MCF 10A (cell line): ENCODE measurements at regions not wholly inside any gene's neighbourhood (a gene's known extent, or its start where the extent isn't known, plus 50 kb on each side); places are given as distances from the start of the nearest gene placed in this dataset.

Source experiments
- BruUV-seq: library from RNA; stranded (reverse); fragments of 400-500 nt; replicated peaks from 2 replicates; lab custom pipeline; 2021; lab: Mats Ljungman, UMichigan
- CTCF ChIA-PET: fragments of 300-600 bp; sonication (Branson Sonifier 250); formaldehyde crosslinking; extraction: SDS; loops from one replicate; lab custom pipeline; 2021; ENCODE audit warnings: antibody characterized with exemption, inconsistent platforms; lab: Yijun Ruan, JAX
- POLR2A ChIA-PET: fragments of 300-600, 350-650 bp; sonication (Branson Sonifier 250); formaldehyde crosslinking; extraction: SDS; loops from one replicate; lab custom pipeline; 2020; ENCODE audit warnings: antibody characterized with exemption, inconsistent platforms; lab: Yijun Ruan, JAX
- DNase-seq: peaks from one replicate; pipeline ENCODE4 v3.0.0-alpha.2; 2018; ENCODE audit not compliant: unreplicated experiment
- H3K27ac Mint-ChIP-seq: one replicate; pipeline ENCODE4 v1.8.0; 2022; ENCODE audit warnings: mild to moderate bottlenecking, low read depth, mixed read lengths; ENCODE audit not compliant: unreplicated experiment
- H3K27me3 Mint-ChIP-seq: one replicate; pipeline ENCODE4 v1.8.0; 2022; ENCODE audit warnings: mixed read lengths; ENCODE audit not compliant: insufficient read depth, unreplicated experiment
- H3K36me3 Mint-ChIP-seq: one replicate; pipeline ENCODE4 v1.8.0; 2022; ENCODE audit warnings: mild to moderate bottlenecking, moderate library complexity, mixed read lengths; ENCODE audit not compliant: insufficient read depth, unreplicated experiment
- H3K4me1 Mint-ChIP-seq: one replicate; pipeline ENCODE4 v1.8.0; 2022; ENCODE audit warnings: mixed read lengths; ENCODE audit not compliant: insufficient read depth, unreplicated experiment
- H3K4me3 Mint-ChIP-seq: one replicate; pipeline ENCODE4 v1.8.0; 2022; ENCODE audit warnings: mild to moderate bottlenecking, moderate library complexity, mixed read lengths; ENCODE audit not compliant: unreplicated experiment
- H3K9me3 Mint-ChIP-seq: one replicate; pipeline ENCODE4 v1.8.0; 2022; ENCODE audit warnings: mixed read lengths; ENCODE audit not compliant: unreplicated experiment
- intact Hi-C: fragments of 100-400 bp; cut with micrococcal nuclease; formaldehyde crosslinking; loops from 2 replicates; pipeline ENCODE4 v1.14.1; 2022
- TF ChIP-seq, protein P1 (sequence below): fragments of 200-600 bp; IDR thresholded peaks from one replicate; pipeline ENCODE4 v1.8.0; 2022; ENCODE audit warnings: antibody characterized with exemption, mild to moderate bottlenecking; ENCODE audit not compliant: unreplicated experiment

- TF ChIP-seq, protein P1, sequence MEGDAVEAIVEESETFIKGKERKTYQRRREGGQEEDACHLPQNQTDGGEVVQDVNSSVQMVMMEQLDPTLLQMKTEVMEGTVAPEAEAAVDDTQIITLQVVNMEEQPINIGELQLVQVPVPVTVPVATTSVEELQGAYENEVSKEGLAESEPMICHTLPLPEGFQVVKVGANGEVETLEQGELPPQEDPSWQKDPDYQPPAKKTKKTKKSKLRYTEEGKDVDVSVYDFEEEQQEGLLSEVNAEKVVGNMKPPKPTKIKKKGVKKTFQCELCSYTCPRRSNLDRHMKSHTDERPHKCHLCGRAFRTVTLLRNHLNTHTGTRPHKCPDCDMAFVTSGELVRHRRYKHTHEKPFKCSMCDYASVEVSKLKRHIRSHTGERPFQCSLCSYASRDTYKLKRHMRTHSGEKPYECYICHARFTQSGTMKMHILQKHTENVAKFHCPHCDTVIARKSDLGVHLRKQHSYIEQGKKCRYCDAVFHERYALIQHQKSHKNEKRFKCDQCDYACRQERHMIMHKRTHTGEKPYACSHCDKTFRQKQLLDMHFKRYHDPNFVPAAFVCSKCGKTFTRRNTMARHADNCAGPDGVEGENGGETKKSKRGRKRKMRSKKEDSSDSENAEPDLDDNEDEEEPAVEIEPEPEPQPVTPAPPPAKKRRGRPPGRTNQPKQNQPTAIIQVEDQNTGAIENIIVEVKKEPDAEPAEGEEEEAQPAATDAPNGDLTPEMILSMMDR, result no peak
- H3K36me3 Mint-ChIP-seq, result no peaks in the 10 kb centered on the region
- H3K4me1 Mint-ChIP-seq, result no peaks in the 10 kb centered on the region
- no peak overlapping the region for H3K4me3 Mint-ChIP-seq
- H3K27me3 Mint-ChIP-seq, result no peaks in the 10 kb centered on the region
- DNase-seq, result no peak
- no peak overlapping the region for H3K27ac Mint-ChIP-seq
- ChIA-PET CTCF (interaction anchor here (0.8 kb wide), 1 partner anchor 10 kb away, joined by 4 read pairs; no protein-coding TSS in a partner anchor), POLR2A (no interaction called here)
- H3K9me3 Mint-ChIP-seq, result peaks cover 47% of the 10 kb centered on the region
- intact Hi-C loops, result no loop called here
- no TSS peak for BruUV-seq
These were observed 125.4 kb upstream of the USP29 start for GRCh38 chr19:56994251-56995017.

GRCh38 chr19:56995303-56995702 lies 124.5 kb upstream of the USP29 start:
- POLR2A ChIA-PET, result no interaction called here
- Mint-ChIP-seq H3K9me3 (peaks cover 39% of the 10 kb centered on the region), H3K27ac (no peak overlapping the region), H3K36me3 (no peaks in the 10 kb centered on the region), H3K4me3 (no peak overlapping the region), H3K27me3 (no peaks in the 10 kb centered on the region), H3K4me1 (no peaks in the 10 kb centered on the region)
- DNase-seq, result no peak
- intact Hi-C loops, result no loop called here
- TF ChIP-seq, protein P1, result no peak
- BruUV-seq, result no TSS peak
- CTCF ChIA-PET, result interaction anchor here (0.8 kb wide), 1 partner anchor 9 kb away, joined by 4 read pairs; no protein-coding TSS in a partner anchor

DNA sequence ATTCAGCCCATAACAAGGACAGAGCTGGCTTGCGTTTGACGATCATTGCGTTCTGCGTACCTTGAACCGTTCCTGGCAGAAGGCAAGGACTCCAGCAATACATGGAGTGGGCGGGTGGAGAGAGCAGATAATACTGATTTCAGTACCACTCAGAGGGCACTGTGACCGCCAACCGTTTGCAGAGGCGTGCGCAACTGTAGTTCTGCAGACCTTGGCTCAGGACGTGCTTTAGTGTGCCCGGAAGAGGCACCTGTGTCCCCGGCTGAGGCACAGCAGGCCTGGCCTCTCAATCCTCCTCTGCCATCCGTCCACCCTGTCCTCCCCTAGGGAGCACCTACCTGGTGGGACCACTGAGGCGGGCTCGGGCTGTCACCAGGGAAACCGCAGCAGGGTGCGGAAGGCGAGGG lies 117.6 kb upstream of the USP29 start:
- TF ChIP-seq, protein P1, result no peak
- BruUV-seq, result no TSS peak
- Mint-ChIP-seq H3K36me3 (no peaks in the 10 kb centered on the region), H3K9me3 (peaks cover 31% of the 10 kb centered on the region), H3K4me1 (no peaks in the 10 kb centered on the region), H3K27me3 (no peaks in the 10 kb centered on the region), H3K4me3 (no peak overlapping the region), H3K27ac (no peak overlapping the region)
- ChIA-PET POLR2A (no interaction called here), CTCF (no interaction called here)
- intact Hi-C loops, result no loop called here
- no peak for DNase-seq

GRCh38 chr19:57002710-57003109 lies 117.1 kb upstream of the USP29 start:
- POLR2A ChIA-PET, result no interaction called here
- Mint-ChIP-seq H3K9me3 (peaks cover 36% of the 10 kb centered on the region), H3K27ac (no peak overlapping the region), H3K4me3 (no peak overlapping the region), H3K4me1 (no peaks in the 10 kb centered on the region), H3K27me3 (no peaks in the 10 kb centered on the region), H3K36me3 (no peaks in the 10 kb centered on the region)
- no peak for DNase-seq
- intact Hi-C loops, result no loop called here
- BruUV-seq, result no TSS peak
- TF ChIP-seq, protein P1, result no peak
- CTCF ChIA-PET, result no interaction called here
